ENCODE measurements at regions not wholly inside any gene's neighbourhood (a gene's known extent, or its start where the extent isn't known, plus 50 kb on each side); places are given as distances from the start of the nearest gene placed in this dataset.

- TF ChIP-seq ZNF239 (tag by site-specific recombination; IDR thresholded peaks at IDR 0.05) = no peak
- no peak for TF ChIP-seq ZNF324 (tag by site-specific recombination; IDR thresholded peaks at IDR 0.05)
These were observed 72.7 kb upstream of the CCDC68 start (continued) for GRCh38 chr18:55031979-55032378.

DNA sequence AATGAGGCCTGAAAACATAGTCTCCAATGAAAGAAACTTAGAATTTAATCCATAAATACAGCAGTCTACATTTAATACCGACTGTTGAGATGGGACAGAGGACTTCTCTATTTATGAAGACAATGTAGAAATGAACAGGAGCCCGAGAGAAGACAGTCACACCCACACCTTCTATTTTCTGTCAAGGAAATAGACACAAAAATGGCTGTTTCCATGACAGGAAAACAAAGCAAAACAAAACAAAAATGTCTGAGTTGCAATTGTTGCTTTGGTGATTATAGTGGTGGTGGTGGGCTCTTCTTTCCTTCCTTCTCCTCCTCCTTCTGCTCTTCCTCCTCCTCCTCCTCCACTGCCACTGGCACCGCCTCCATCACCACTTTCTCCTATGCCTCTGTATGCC lies 72.3 kb upstream of the CCDC68 start:
- ChIA-PET POLR2A (no interaction called here), CTCF (interaction anchor here (0.7 to 0.8 kb wide), 2 partner anchors 24 to 27 kb away, joined by 3 to 4 read pairs; no protein-coding TSS in a partner anchor)
- Histone ChIP-seq H3K36me3 (ENCODE audit: control insufficient read depth in 2 of 2, insufficient read depth in 1 of 2, low read length in 2 of 2) (no peaks in the 10 kb centered on the region), H3K4me3 (ENCODE audit: low read depth, low read length) (no peak overlapping the region), H3K4me1 (ENCODE audit: control insufficient read depth, insufficient read depth, low read length) (no peaks in the 10 kb centered on the region), H3K9me3 (ENCODE audit: control insufficient read depth, insufficient read depth, low read depth, low read length) (no peaks in the 10 kb centered on the region), H3K27ac (ENCODE audit: extremely low read depth, low read depth, low read length) (no peak overlapping the region)
- TF ChIP-seq BCL6B (tag by site-specific recombination; IDR thresholded peaks at IDR 0.05) (no peak), ZNF530 (tag by site-specific recombination; IDR thresholded peaks at IDR 0.05; ENCODE audit: low read depth) (no peak), TCF7L2 (IDR thresholded peaks at IDR 0.05; ENCODE audit: borderline replicate concordance, low read depth, low read length) (no peak), ZNF140 (tag by site-specific recombination; IDR thresholded peaks at IDR 0.05) (no peak), MZF1 (tag by site-specific recombination; IDR thresholded peaks at IDR 0.05; ENCODE audit: borderline replicate concordance) (no peak), WT1 (tag by site-specific recombination; IDR thresholded peaks at IDR 0.05) (no peak), ZNF521 (tag by site-specific recombination; IDR thresholded peaks at IDR 0.05) (no peak), ZNF266 (tag by site-specific recombination; IDR thresholded peaks at IDR 0.05; ENCODE audit: low read depth) (no peak), ZNF510 (tag by site-specific recombination; IDR thresholded peaks at IDR 0.05; ENCODE audit: insufficient replicate concordance) (no peak), SP7 (tag by site-specific recombination; IDR thresholded peaks at IDR 0.05) (no peak)

GRCh38 chr18:55031164-55031563 lies 71.9 kb upstream of the CCDC68 start:
- CTCF ChIA-PET = interaction anchor here (0.7 to 0.8 kb wide), 2 partner anchors 23 to 27 kb away, joined by 3 to 4 read pairs; no protein-coding TSS in a partner anchor
- H3K27ac ChIP-seq (ENCODE audit: extremely low read depth, low read depth, low read length) = no peak overlapping the region
- H3K4me3 ChIP-seq (ENCODE audit: low read depth, low read length) = no peak overlapping the region
- H3K4me1 ChIP-seq (ENCODE audit: control insufficient read depth, insufficient read depth, low read length) = no peaks in the 10 kb centered on the region
- no peaks in the 10 kb centered on the region for H3K9me3 ChIP-seq (ENCODE audit: control insufficient read depth, insufficient read depth, low read depth, low read length)
- no peaks in the 10 kb centered on the region for H3K36me3 ChIP-seq (ENCODE audit: control insufficient read depth in 2 of 2, insufficient read depth in 1 of 2, low read length in 2 of 2)
- TF ChIP-seq ZNF629 (tag by site-specific recombination; IDR thresholded peaks at IDR 0.05) = no peak
- TF ChIP-seq ZNF202 (tag by site-specific recombination; IDR thresholded peaks at IDR 0.05; ENCODE audit: borderline replicate concordance) = no peak
- TF ChIP-seq, protein P1, sequence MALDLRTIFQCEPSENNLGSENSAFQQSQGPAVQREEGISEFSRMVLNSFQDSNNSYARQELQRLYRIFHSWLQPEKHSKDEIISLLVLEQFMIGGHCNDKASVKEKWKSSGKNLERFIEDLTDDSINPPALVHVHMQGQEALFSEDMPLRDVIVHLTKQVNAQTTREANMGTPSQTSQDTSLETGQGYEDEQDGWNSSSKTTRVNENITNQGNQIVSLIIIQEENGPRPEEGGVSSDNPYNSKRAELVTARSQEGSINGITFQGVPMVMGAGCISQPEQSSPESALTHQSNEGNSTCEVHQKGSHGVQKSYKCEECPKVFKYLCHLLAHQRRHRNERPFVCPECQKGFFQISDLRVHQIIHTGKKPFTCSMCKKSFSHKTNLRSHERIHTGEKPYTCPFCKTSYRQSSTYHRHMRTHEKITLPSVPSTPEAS (tag by site-specific recombination; IDR thresholded peaks at IDR 0.05) = no peak
- no peak for TF ChIP-seq ZNF510 (tag by site-specific recombination; IDR thresholded peaks at IDR 0.05; ENCODE audit: insufficient replicate concordance)
- POLR2A ChIA-PET = no interaction called here

GRCh38 chr18:55024564-55024963 lies 65.3 kb upstream of the CCDC68 start:
- ChIA-PET POLR2A (interaction anchor here (0.5 kb wide), 1 partner anchor 437 kb away, joined by 3 read pairs; no protein-coding TSS in a partner anchor), CTCF (interaction anchor here (0.8 kb wide), 1 partner anchor 13 kb away, joined by 3 read pairs; no protein-coding TSS in a partner anchor)
- Histone ChIP-seq H3K36me3 (ENCODE audit: control insufficient read depth in 2 of 2, insufficient read depth in 1 of 2, low read length in 2 of 2) (no peaks in the 10 kb centered on the region), H3K9me3 (ENCODE audit: control insufficient read depth, insufficient read depth, low read depth, low read length) (no peaks in the 10 kb centered on the region), H3K27ac (ENCODE audit: extremely low read depth, low read depth, low read length) (no peak overlapping the region), H3K4me3 (ENCODE audit: low read depth, low read length) (no peak overlapping the region), H3K4me1 (ENCODE audit: control insufficient read depth, insufficient read depth, low read length) (no peaks in the 10 kb centered on the region)
- TF ChIP-seq, protein P2, sequence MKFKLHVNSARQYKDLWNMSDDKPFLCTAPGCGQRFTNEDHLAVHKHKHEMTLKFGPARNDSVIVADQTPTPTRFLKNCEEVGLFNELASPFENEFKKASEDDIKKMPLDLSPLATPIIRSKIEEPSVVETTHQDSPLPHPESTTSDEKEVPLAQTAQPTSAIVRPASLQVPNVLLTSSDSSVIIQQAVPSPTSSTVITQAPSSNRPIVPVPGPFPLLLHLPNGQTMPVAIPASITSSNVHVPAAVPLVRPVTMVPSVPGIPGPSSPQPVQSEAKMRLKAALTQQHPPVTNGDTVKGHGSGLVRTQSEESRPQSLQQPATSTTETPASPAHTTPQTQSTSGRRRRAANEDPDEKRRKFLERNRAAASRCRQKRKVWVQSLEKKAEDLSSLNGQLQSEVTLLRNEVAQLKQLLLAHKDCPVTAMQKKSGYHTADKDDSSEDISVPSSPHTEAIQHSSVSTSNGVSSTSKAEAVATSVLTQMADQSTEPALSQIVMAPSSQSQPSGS (tag by site-specific recombination; IDR thresholded peaks at IDR 0.05; ENCODE audit: low read depth) = no peak

Measured in HEK293 (cell line).